Thymus (tissue), 11 donors: ENCODE measurements at regions not wholly inside any gene's neighbourhood (a gene's known extent, or its start where the extent isn't known, plus 50 kb on each side); places are given as distances from the start of the nearest gene placed in this dataset.
"Not testable (repeated sequence)": the region's sequence is repeated elsewhere in the genome, so short reads cannot be mapped to it uniquely, and the experiment has no call there.

ENCODE experiments used
- DNase-seq, 9 donors: peaks; one replicate each; pipeline ENCODE4 v3.0.0-alpha.2; 2013; ENCODE audit warnings: low spot score in 9 of 9, low read depth in 6 of 9, missing footprints in 1 of 9
- H3K27ac ChIP-seq, 2 donors: one replicate each; pipeline ENCODE4 v1.5.1; 2013; ENCODE audit warnings: control low read depth in 1 of 2, low read depth in 1 of 2, low read length in 1 of 2, mild to moderate bottlenecking in 1 of 2, moderate library complexity in 1 of 2
- H3K27me3 ChIP-seq, 2 donors: one replicate each; pipeline ENCODE4 v1.5.1; 2013; ENCODE audit warnings: low read length in 1 of 2; ENCODE audit not compliant: control insufficient read depth in 2 of 2, insufficient read depth in 1 of 2
- H3K36me3 ChIP-seq, 2 donors: one replicate each; pipeline ENCODE4 v1.5.1; 2013; ENCODE audit warnings: low read length in 1 of 2, mild to moderate bottlenecking in 1 of 2, moderate library complexity in 1 of 2; ENCODE audit not compliant: control insufficient read depth in 2 of 2, insufficient read depth in 2 of 2
- H3K4me1 ChIP-seq, 2 donors: one replicate each; pipeline ENCODE4 v1.5.1; 2013; ENCODE audit warnings: low read length in 2 of 2; ENCODE audit not compliant: control insufficient read depth in 2 of 2, insufficient read depth in 2 of 2
- H3K4me3 ChIP-seq, 2 donors: one replicate each; pipeline ENCODE4 v1.5.1; 2013; ENCODE audit warnings: low read length in 2 of 2, control low read depth in 1 of 2, mild to moderate bottlenecking in 1 of 2
- H3K9me3 ChIP-seq, 2 donors: one replicate each; pipeline ENCODE4 v1.5.1; 2013; ENCODE audit warnings: low read length in 1 of 2, mild to moderate bottlenecking in 1 of 2; ENCODE audit not compliant: control insufficient read depth in 2 of 2, insufficient read depth in 1 of 2
- WGBS: extraction: QIAGEN DNeasy Blood & Tissue Kit; methylation state at CpG from one replicate; pipeline ENCODE4 v1.1.7; 2013; 5-methylcytosine and 5-hydroxymethylcytosine counted together
- donor health status: healthy.

DNA sequence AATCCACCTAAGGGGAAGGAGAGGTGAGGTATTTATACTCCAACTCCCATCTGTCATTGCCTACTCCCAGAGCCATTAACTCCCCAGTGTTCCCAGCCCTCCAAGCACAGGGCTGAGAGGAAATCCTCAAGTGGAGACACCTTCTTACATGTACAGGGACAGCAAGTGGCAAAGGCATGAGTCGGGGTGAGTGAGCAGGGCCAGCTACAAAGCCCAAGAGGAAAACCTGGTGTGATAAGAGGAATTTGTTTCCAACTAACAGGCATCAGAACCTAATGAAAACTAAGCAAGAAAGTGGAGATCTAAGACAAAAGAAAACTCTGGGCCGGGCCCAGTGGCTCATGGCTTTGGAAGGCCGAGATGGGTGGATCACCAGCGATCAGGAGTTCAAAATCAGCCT is 70.0 kb upstream of the SRSF6 start:
- peaks cover 0 to 8% of the 10 kb centered on the region in 2 donors for H3K27me3 ChIP-seq

DNA sequence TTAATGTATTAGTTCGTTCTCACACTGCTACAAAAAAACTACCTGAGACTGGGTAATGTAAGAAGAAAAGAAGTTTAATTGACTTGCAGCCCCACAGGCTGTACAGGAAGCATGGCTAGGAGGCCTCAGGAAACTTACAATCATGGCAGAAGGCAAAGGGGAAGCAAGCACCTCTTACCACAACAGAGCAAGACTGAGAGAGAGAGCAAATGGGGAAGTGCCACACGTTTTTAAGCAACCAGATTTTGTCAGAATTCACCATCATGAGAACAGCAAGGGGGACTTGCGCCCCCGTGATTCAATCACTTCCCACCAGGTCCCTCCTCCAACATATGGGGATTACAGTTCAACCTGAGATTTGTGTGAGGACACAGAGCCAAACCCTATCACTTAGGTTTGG is 70.8 kb upstream of the SRSF6 start:
- H3K4me1 ChIP-seq: no peaks in the 10 kb centered on the region
- H3K4me3 ChIP-seq: no peak overlapping the region
- H3K36me3 ChIP-seq: no peaks in the 10 kb centered on the region
- 27% methylated on average over 4 of the region's 4 CpGs for WGBS
- no peaks in the 10 kb centered on the region for H3K9me3 ChIP-seq
- DNase-seq: no peak
- no peak overlapping the region for H3K27ac ChIP-seq
- peaks cover 0 to 8% of the 10 kb centered on the region in 2 donors for H3K27me3 ChIP-seq

More for the DNA sequence above, 70.0 kb upstream of the SRSF6 start:
- no peak for DNase-seq
- no peak overlapping the region for H3K27ac ChIP-seq
- H3K4me3 ChIP-seq: no peak overlapping the region
- H3K36me3 ChIP-seq: no peaks in the 10 kb centered on the region
- H3K4me1 ChIP-seq: no peaks in the 10 kb centered on the region
- no peaks in the 10 kb centered on the region for H3K9me3 ChIP-seq
- WGBS: 94% methylated on average over 4 of the region's 4 CpGs

DNA sequence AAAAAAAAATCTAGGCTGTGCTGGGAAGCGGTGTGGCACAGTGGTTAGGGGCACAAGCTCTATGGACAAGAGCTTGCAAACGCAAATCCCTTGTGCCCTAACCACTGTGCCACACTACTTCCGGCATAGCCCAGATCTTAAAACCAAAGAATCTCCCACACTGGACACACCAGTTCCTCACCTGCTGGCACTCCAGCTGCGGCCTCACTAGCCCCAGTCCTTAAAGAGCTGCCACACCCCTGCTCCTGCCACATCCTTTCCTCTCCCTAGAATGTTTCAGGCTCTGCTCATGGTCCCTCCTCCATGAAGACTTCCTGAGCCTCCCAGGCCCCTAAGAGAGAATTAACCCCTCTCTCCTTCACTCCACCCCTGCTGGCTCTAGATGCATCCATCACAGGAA is 71.8 kb upstream of the SRSF6 start:
- DNase-seq: no peak
- no peak overlapping the region for H3K4me3 ChIP-seq
- WGBS: 97% methylated on average over 4 of the region's 4 CpGs
- no peaks in the 10 kb centered on the region for H3K9me3 ChIP-seq
- no peaks in the 10 kb centered on the region for H3K36me3 ChIP-seq
- H3K4me1 ChIP-seq: no peaks in the 10 kb centered on the region
- peaks cover 0 to 8% of the 10 kb centered on the region in 2 donors for H3K27me3 ChIP-seq
- H3K27ac ChIP-seq: no peak overlapping the region

DNA sequence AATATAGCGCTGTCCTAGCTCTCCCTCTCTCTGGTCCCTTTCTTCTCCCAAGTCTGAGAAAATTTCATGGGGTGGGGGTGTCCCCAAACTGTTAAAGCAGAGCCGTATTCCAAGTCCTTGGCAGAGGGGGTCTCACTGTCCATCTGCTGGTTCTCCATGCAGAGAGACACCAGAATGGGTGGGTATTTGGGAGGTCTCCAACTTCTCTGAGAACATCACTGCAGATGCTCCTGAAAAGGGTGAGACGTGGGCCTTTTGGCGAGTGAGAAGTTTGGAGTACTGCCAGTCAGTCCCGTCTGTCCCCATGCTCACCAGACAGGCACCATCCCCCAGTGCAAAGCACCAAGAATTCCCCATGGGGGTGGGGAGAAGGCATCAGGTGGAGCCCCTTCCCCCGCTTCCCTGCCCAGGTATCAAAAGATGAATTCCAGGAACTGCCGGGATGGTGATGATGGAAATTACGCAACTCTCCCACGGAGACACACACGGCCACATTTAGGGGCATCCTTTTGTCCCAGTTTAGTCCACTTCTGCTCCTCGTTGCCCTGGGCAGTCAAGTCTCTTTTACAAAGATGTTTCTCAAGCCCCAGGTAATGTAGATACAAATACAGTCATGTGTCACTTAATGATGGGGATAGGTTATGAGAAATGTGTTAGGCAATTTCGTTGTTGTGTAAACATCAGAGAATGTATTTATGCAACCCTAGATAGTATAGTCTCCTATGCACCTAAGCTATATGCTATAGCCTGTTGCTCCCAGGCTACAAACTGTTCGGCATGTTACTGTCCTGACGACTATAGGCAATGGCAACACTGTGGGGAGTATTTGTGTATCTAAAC is 73.4 kb upstream of the SRSF6 start:
- 83% methylated on average over 14 of the region's 14 CpGs for WGBS
- Histone ChIP-seq H3K27ac (no peak overlapping the region), H3K9me3 (no peaks in the 10 kb centered on the region), H3K27me3 (peaks cover 0 to 3% of the 10 kb centered on the region in 2 donors), H3K4me3 (no peak overlapping the region), H3K4me1 (no peaks in the 10 kb centered on the region), H3K36me3 (no peaks in the 10 kb centered on the region)
- DNase-seq: no peak

DNA sequence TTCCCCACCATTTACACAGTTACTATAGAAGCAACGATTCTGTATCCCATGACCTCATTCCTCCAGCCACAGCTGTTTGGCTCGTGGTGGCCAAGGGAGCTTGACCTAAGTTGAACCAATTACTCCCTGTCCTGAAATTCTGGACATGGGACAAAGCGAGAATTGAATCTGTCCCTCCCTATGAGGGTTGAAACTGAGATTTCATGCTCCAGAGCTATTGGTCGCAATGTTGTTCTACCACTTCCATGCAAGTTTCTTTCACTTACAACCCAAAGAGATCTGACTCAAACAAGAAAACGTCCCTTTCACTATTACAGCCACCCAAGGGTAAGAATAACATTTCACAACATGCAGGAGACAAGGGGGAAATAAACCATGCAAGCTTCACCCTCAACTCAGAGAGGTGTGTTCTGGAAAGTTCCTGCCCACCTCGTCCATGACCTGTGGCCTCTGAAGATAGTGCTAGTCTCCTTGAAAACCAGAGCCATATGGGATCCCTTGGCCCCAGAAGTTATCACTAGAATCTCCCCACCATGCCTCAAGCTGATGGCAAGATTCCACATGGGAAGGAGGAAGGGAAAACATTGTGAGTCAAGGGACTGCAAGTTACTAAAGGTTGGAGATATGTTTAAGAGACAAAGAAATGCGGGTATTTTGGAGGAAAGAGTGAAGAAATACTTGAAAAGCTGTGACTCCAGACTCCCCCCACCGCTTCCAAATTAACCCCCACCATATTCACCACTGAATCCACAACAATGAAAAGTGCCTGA is 74.5 kb upstream of the SRSF6 start:
- H3K27ac ChIP-seq: no peak overlapping the region
- H3K9me3 ChIP-seq: no peaks in the 10 kb centered on the region
- no peaks in the 10 kb centered on the region for H3K36me3 ChIP-seq
- no peak overlapping the region for H3K4me3 ChIP-seq
- DNase-seq: no peak
- WGBS: 77% methylated on average over 8 of the region's 8 CpGs
- no peaks in the 10 kb centered on the region for H3K27me3 ChIP-seq
- H3K4me1 ChIP-seq: no peaks in the 10 kb centered on the region

DNA sequence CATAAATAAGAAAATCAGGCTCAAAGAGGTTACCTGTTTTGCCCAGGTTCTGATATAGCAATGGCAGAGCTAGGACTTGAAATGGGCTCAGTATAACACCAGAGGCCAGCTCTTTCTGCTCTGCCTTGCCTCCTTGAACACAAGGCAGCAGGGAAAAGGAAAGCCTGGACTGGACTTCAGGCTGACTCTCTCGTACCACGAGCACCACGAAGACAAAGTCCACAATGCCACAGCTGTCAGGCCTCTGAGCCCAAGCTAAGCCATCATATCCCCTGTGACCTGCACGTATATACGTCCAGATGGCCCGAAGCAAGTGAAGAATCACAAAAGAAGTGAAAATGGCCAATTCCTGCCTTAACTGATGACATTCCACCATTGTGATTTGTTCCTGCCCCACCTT is 75.6 kb upstream of the SRSF6 start:
- H3K27ac ChIP-seq, DNase-seq, H3K36me3 ChIP-seq, H3K9me3 ChIP-seq, H3K4me3 ChIP-seq, H3K4me1 ChIP-seq, H3K27me3 ChIP-seq: not testable (repeated sequence)
- WGBS: 93% methylated on average over 6 of the region's 6 CpGs

DNA sequence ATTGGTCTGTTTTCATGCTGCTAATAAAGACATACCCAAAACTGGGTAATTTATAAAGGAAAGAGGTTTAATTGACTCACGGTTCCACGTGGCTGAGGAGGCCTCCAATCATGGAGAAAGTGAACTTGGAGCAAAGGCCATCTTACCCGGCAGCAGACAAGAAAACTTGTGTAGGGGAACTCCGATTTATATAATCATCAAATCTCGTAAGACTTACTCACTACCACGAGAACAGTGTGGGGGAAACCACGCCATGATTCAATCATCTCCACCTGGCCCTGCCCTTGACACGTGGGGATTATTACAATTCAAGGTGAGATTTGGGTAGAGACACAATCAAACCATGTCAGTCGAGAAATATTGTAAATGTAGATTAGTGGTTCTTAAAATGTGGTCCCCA is 76.2 kb upstream of the SRSF6 start:
- H3K4me1 ChIP-seq, H3K27me3 ChIP-seq, H3K27ac ChIP-seq, H3K9me3 ChIP-seq, DNase-seq, H3K4me3 ChIP-seq, H3K36me3 ChIP-seq: not testable (repeated sequence)
- 87% methylated on average over 9 of the region's 9 CpGs for WGBS

DNA sequence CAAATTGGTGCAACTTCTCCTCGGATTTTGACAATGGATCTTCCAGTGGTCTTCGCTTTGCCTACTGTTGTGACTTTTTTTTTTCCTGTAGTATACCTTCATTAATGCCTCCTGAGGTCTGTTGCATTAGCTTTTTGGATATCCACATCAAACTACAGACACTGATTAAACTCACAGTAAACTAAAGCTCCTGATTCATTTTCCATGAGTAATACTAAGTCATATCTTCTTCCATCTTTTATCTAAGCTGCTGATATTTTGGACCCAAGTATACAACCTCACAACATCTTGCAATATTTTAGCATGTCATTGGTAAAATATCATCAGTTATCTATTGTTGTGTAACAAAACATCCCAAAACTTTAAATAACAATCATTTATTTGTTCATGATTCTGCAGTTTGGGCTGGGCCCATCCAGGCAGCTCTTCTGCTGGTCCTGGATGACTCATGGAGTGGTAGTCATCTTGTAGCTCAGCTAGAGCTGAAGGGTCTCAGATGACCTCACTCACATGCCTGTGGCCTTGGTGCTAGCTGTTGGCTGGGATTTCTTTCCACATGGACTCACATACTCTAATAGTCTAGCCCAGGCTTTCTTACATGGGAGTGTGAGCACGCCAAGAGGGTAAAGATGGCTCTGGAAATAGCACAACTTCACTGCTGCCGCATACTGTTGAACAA is 78.3 kb upstream of the SRSF6 start:
- WGBS: 90% methylated on average over 4 of the region's 4 CpGs
- Histone ChIP-seq H3K27ac (no peak overlapping the region), H3K4me3 (no peak overlapping the region), H3K27me3 (no peaks in the 10 kb centered on the region), H3K36me3 (no peaks in the 10 kb centered on the region), H3K9me3 (no peaks in the 10 kb centered on the region), H3K4me1 (no peaks in the 10 kb centered on the region)
- no peak for DNase-seq

DNA sequence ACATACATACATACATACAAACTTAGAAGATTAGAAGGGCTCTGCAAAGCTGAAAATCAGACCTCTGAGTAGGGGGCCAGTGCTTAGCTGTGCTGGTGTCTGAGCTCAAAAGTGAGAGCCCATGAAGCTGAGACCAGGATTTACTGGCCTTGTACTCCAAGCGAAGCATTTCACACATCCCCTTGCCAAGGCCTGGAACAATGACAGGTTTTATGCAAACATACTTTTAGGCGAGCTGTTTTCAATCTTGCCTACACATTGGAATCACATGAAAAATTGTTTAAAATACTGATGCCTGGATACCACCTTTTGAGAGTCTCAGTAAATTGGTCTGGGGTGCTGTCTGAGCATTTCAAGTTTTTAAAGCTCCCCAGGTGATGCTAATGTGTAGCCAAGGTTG is 80.9 kb upstream of the SRSF6 start:
- Histone ChIP-seq H3K36me3 (no peaks in the 10 kb centered on the region), H3K4me3 (no peak overlapping the region), H3K9me3 (no peaks in the 10 kb centered on the region), H3K27ac (no peak overlapping the region), H3K4me1 (no peaks in the 10 kb centered on the region), H3K27me3 (no peaks in the 10 kb centered on the region)
- WGBS: 94% methylated on average over 2 of the region's 2 CpGs
- no peak for DNase-seq
